Spinal cord (tissue), 9 donors: ENCODE measurements at regions not wholly inside any gene's neighbourhood (a gene's known extent, or its start where the extent isn't known, plus 50 kb on each side); places are given as distances from the start of the nearest gene placed in this dataset.

Experiments
- DNase-seq, 6 donors: peaks; one replicate each; pipeline versions ENCODE4 v3.0.0 to v3.0.0-alpha.2; 2013 to 2015; ENCODE audit warnings: low spot score in 6 of 6, low read depth in 4 of 6
- H3K27ac ChIP-seq: one replicate; pipeline ENCODE4 v1.5.1; 2013; ENCODE audit warnings: low read depth, low read length, control low read depth
- H3K27me3 ChIP-seq: one replicate; pipeline ENCODE4 v1.6.1; 2013; ENCODE audit warnings: low read length; ENCODE audit not compliant: control insufficient read depth, insufficient read depth
- H3K36me3 ChIP-seq: one replicate; pipeline ENCODE4 v1.6.1; 2013; ENCODE audit warnings: low read length; ENCODE audit not compliant: control insufficient read depth, insufficient read depth
- H3K4me1 ChIP-seq: one replicate; pipeline ENCODE4 v1.6.1; 2013; ENCODE audit warnings: low read length; ENCODE audit not compliant: control insufficient read depth, insufficient read depth
- H3K4me3 ChIP-seq: one replicate; pipeline ENCODE4 v1.5.1; 2013; ENCODE audit warnings: low read depth, low read length, control low read depth
- H3K9me3 ChIP-seq: one replicate; pipeline ENCODE4 v1.6.1; 2013; ENCODE audit warnings: low read length; ENCODE audit not compliant: control insufficient read depth, insufficient read depth
- WGBS: methylation state at CpG from one replicate; pipeline ENCODE4 v1.1.5; 2013; ENCODE audit warnings: missing lambda C conversion rate; ENCODE audit not compliant: insufficient coverage; 5-methylcytosine and 5-hydroxymethylcytosine counted together
- donor health status: healthy.

DNA sequence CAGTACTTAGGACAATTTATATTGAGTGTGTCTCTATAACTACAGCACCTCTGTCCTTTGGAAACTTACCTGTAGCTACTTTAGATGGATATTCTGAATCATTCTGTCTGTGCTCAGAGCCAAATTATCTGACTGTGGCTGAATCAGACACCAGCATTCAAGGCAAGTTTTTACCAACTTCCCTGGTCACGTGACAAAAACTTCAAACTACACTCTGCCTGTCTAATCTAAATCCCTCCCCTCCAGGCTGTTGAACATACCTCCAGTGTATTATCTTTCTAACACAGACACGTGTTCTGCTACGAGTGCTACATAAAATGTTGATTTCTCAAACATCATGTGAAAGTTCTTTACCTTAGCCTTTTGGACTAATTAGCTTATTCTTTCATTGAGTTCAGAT is 641.2 kb upstream of the CPEB2 start:
- WGBS, result 92% methylated on average over 1 of the region's 3 CpGs
- no peaks in the 10 kb centered on the region for H3K9me3 ChIP-seq
- no peak overlapping the region for H3K27ac ChIP-seq
- no peaks in the 10 kb centered on the region for H3K4me1 ChIP-seq
- H3K4me3 ChIP-seq, result no peak overlapping the region
- DNase-seq, result no peak
- H3K36me3 ChIP-seq, result no peaks in the 10 kb centered on the region
- no peaks in the 10 kb centered on the region for H3K27me3 ChIP-seq

GRCh38 chr4:14362385-14362784 is 639.9 kb upstream of the CPEB2 start:
- DNase-seq, result no peak
- Histone ChIP-seq H3K36me3 (no peaks in the 10 kb centered on the region), H3K27me3 (no peaks in the 10 kb centered on the region), H3K4me3 (no peak overlapping the region), H3K9me3 (no peaks in the 10 kb centered on the region), H3K27ac (no peak overlapping the region), H3K4me1 (no peaks in the 10 kb centered on the region)

GRCh38 chr4:14364953-14365536 is 637.2 kb upstream of the CPEB2 start:
- no peaks in the 10 kb centered on the region for H3K36me3 ChIP-seq
- no peaks in the 10 kb centered on the region for H3K4me1 ChIP-seq
- no peaks in the 10 kb centered on the region for H3K9me3 ChIP-seq
- no peaks in the 10 kb centered on the region for H3K27me3 ChIP-seq
- no peak for DNase-seq
- H3K27ac ChIP-seq, result no peak overlapping the region
- H3K4me3 ChIP-seq, result no peak overlapping the region

DNA sequence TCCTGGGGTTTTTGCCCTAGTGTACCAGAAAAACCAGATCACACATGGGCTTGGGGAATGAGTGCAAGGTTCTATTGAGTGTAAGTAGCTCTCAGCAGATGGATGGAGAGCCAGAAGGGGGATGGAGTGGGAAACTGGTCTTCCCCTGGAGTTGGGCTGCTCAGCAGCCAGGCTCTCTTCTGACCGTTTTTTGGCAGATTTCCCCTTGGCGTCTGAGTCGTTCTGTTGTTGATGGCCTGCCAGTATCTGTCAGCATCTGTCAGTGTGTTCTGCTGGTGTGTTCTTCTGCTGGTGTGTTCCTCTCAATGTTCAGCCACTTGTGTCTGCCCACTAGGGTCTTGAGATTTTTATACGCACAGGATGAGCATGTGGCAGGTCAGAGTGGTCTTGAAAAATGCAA is 633.9 kb upstream of the CPEB2 start:
- no peaks in the 10 kb centered on the region for H3K9me3 ChIP-seq
- DNase-seq, result peak in 1 of 6 donors; percentile 52
- no peaks in the 10 kb centered on the region for H3K27me3 ChIP-seq
- no peaks in the 10 kb centered on the region for H3K4me1 ChIP-seq
- 54% methylated on average over 3 of the region's 4 CpGs for WGBS
- H3K36me3 ChIP-seq, result no peaks in the 10 kb centered on the region
- H3K4me3 ChIP-seq, result no peak overlapping the region
- no peak overlapping the region for H3K27ac ChIP-seq

- H3K4me3 ChIP-seq, result no peak overlapping the region
- H3K27ac ChIP-seq, result no peak overlapping the region
- H3K9me3 ChIP-seq, result no peaks in the 10 kb centered on the region
- DNase-seq, result peak in 2 of 6 donors; percentile 27 to 83
- 31% methylated on average over 4 of the region's 5 CpGs for WGBS
- H3K4me1 ChIP-seq, result no peaks in the 10 kb centered on the region
- H3K36me3 ChIP-seq, result no peaks in the 10 kb centered on the region
- H3K27me3 ChIP-seq, result no peaks in the 10 kb centered on the region
Measured at GRCh38 chr4:14371131-14371530, 631.1 kb upstream of the CPEB2 start.

- H3K4me1 ChIP-seq, result no peaks in the 10 kb centered on the region
- 95% methylated on average over 3 of the region's 5 CpGs for WGBS
- no peaks in the 10 kb centered on the region for H3K27me3 ChIP-seq
- no peak for DNase-seq
- H3K4me3 ChIP-seq, result no peak overlapping the region
- H3K9me3 ChIP-seq, result no peaks in the 10 kb centered on the region
- H3K36me3 ChIP-seq, result no peaks in the 10 kb centered on the region
- H3K27ac ChIP-seq, result no peak overlapping the region
Measured at GRCh38 chr4:14375816-14376215, 626.5 kb upstream of the CPEB2 start.

DNA sequence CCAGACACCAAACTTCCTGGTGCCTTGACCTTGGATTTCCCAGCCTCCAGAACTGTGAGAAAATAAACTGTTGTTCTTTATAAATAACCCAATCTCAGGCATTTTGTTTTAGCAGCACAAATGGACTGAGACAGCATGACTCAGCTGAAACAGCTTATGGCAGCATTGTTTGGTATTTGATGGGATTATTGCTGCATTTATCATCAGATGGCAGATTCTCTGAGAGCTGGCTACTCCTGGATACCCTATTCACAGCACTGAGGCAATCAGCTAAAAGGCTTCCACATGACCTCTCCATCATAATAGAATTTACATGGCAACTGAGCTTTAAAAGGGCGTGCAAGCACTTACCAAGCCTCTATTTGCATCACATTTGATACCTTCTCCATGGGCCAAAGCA is 623.1 kb upstream of the CPEB2 start:
- Histone ChIP-seq H3K4me1 (no peaks in the 10 kb centered on the region), H3K9me3 (no peaks in the 10 kb centered on the region), H3K36me3 (no peaks in the 10 kb centered on the region), H3K4me3 (no peak overlapping the region), H3K27me3 (no peaks in the 10 kb centered on the region), H3K27ac (no peak overlapping the region)
- no peak for DNase-seq
- no CpG with 5 or more reads among the region's 1 CpG for WGBS

GRCh38 chr4:14383652-14384051 is 618.6 kb upstream of the CPEB2 start:
- no peaks in the 10 kb centered on the region for H3K27me3 ChIP-seq
- H3K4me1 ChIP-seq, result no peaks in the 10 kb centered on the region
- no peaks in the 10 kb centered on the region for H3K36me3 ChIP-seq
- no peak overlapping the region for H3K27ac ChIP-seq
- WGBS, result no CpG with 5 or more reads among the region's 3 CpGs
- no peak for DNase-seq
- H3K9me3 ChIP-seq, result no peaks in the 10 kb centered on the region
- no peak overlapping the region for H3K4me3 ChIP-seq

DNA sequence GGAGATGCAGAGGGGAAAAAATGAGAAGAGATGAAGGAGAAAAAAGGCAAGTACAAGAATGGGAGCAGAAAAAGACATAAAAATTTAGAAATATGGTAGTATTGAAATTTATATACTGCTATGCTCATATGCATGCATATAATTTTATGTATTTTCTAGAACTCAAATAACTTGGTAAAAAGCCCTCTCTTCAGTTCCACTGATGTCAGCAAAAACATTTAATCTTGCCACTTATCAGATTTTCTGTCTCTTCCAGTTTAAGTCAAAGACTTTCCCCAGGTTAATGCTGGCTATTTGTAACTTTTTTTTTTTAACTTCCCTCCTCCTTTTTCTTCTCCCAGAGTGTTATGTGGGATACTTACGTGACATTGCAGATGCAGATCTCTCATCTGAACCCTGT is 617.5 kb upstream of the CPEB2 start:
- no peak for DNase-seq
- H3K27me3 ChIP-seq, result no peaks in the 10 kb centered on the region
- WGBS, result no CpG with 5 or more reads among the region's 1 CpG
- no peaks in the 10 kb centered on the region for H3K36me3 ChIP-seq
- no peak overlapping the region for H3K4me3 ChIP-seq
- H3K9me3 ChIP-seq, result no peaks in the 10 kb centered on the region
- H3K4me1 ChIP-seq, result no peaks in the 10 kb centered on the region
- H3K27ac ChIP-seq, result no peak overlapping the region

GRCh38 chr4:14386196-14386595 is 616.1 kb upstream of the CPEB2 start:
- no CpG with 5 or more reads among the region's 3 CpGs for WGBS
- H3K4me3 ChIP-seq, result no peak overlapping the region
- H3K36me3 ChIP-seq, result no peaks in the 10 kb centered on the region
- DNase-seq, result no peak
- no peak overlapping the region for H3K27ac ChIP-seq
- H3K4me1 ChIP-seq, result no peaks in the 10 kb centered on the region
- H3K9me3 ChIP-seq, result no peaks in the 10 kb centered on the region
- H3K27me3 ChIP-seq, result no peaks in the 10 kb centered on the region
